GM13977 (cell line): ENCODE measurements at regions not wholly inside any gene's neighbourhood (a gene's known extent, or its start where the extent isn't known, plus 50 kb on each side); places are given as distances from the start of the nearest gene placed in this dataset.

Experiments
- DNase-seq: peaks from one replicate; pipeline ENCODE4 v3.0.0; 2012; ENCODE audit warnings: low spot score
- CTCF ChIP-seq: IDR thresholded peaks from 2 replicates; pipeline ENCODE4 v1.5.1; 2012; ENCODE audit warnings: mild to moderate bottlenecking, control low read depth; ENCODE audit not compliant: insufficient read depth; ENCODE audit errors: extremely low read depth, missing control alignments
- in situ Hi-C: fragments of 300-500 bp; cut with MboI; formaldehyde crosslinking; loops from one replicate; pipeline ENCODE4 v1.12.0; 2022; ENCODE audit warnings: low sequenced_read_pairs, low pct_unique_long_range_greater_than_20kb, mixed read lengths, inconsistent platforms; ENCODE audit not compliant: unreplicated experiment

- DNase-seq, result no peak
- TF ChIP-seq CTCF, result no peak
- in situ Hi-C loops, result no loop called here
Measured at GRCh38 chr2:23124214-23124750, 260.7 kb upstream of the KLHL29 start.

DNA sequence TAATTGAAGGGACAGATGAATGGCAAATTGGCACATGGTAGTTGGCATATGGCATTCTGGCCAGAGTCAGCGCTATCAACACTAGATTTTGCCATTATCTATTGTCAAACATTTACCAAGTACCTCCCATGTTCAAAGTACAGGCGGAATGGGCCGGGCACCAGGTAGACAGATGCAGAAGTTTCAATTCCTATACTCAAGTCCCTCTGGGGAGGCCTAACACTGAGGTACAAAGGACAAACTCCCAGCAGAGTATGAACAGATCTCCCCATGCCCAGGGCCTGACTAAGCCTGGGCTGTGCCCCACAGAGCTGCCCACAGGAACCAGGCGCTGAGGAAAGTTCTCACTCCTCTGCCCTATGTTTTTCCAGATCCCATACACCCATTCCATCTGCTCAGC is 257.5 kb upstream of the KLHL29 start:
- no peak for DNase-seq
- in situ Hi-C loops, result no loop called here

GRCh38 chr2:23128684-23129292 is 256.2 kb upstream of the KLHL29 start:
- DNase-seq, result no peak
- no peak for TF ChIP-seq CTCF
- in situ Hi-C loops, result no loop called here

More for the DNA sequence above, 257.5 kb upstream of the KLHL29 start:
- no peak for TF ChIP-seq CTCF

GRCh38 chr2:23131066-23131575 is 253.9 kb upstream of the KLHL29 start:
- TF ChIP-seq CTCF, result no peak
- no peak for DNase-seq
- in situ Hi-C loops, result no loop called here

GRCh38 chr2:23132000-23132399 is 253.0 kb upstream of the KLHL29 start:
- no peak for TF ChIP-seq CTCF
- in situ Hi-C loops, result no loop called here
- no peak for DNase-seq

GRCh38 chr2:23132823-23133595 is 252.0 kb upstream of the KLHL29 start:
- TF ChIP-seq CTCF, result no peak
- DNase-seq, result no peak
- in situ Hi-C loops, result no loop called here
